Dedifferentiated amniotic fluid mesenchymal stem cell (primary cell): ENCODE measurements at regions not wholly inside any gene's neighbourhood (a gene's known extent, or its start where the extent isn't known, plus 50 kb on each side); places are given as distances from the start of the nearest gene placed in this dataset.
"Not testable (repeated sequence)": the region's sequence is repeated elsewhere in the genome, so short reads cannot be mapped to it uniquely, and the experiment has no call there.

Experiments
- DNase-seq: peaks from one replicate; pipeline ENCODE4 v3.0.0-alpha.2; 2016; ENCODE audit errors: extremely low spot score

DNA sequence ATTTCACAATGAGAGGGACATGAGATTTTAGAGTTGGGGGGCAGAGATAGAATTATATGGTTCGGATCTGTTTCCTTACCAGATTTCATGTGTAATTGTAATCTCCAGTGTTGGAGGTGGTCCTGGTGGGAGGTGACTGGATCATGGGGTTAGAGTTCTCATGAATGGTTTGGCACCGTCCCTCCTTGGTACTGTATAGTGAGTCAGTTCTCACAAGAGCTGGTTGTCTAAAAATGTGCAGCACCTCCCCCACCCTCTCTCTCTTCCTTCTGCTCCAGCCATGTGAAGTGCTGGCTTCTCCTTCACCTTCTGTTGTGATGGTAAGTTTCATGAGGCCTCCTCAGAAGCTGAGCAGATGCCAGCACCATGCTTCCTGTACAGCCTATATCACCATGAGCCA, 138.1 kb downstream of the SCG2 start:
- no peak for DNase-seq

DNA sequence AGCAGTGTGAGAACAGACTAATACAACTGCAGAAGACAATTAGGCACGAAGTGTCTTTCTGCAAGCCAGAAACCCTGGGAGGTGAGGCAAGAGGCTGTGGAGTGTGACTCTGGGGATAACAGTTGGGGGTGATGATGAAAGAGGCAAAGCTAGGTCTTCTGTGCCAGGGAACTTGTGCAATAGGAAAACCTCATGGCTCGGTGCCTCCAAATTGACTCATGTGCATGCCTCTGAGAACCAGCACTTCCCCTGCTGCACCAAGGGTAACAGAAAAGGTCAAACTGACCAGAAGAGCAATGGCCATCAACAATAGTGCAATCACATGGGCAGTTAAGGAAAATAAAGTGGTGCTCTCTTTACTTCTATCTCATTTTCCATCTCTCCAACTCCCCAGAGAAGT, 136.4 kb downstream of the SCG2 start:
- DNase-seq: peak; percentile 91

DNA sequence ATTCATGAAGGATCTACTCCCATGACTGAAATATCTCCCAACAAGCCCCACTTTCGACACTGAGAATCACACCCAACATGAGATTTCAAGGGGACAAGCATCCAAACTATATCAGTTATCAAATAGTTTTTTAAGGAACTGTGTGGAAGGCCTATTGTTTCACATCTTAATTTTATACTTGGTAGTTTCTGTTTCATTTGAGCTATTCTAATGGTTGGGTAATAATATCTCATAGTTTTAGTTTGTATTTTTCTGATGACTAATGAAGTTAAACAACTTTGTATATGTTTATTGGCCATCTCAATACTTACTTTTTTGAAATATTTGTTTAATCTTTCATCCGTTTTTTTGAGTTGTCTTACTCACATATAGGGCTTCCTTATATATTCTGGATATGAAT, 135.0 kb downstream of the SCG2 start:
- no peak for DNase-seq

DNA sequence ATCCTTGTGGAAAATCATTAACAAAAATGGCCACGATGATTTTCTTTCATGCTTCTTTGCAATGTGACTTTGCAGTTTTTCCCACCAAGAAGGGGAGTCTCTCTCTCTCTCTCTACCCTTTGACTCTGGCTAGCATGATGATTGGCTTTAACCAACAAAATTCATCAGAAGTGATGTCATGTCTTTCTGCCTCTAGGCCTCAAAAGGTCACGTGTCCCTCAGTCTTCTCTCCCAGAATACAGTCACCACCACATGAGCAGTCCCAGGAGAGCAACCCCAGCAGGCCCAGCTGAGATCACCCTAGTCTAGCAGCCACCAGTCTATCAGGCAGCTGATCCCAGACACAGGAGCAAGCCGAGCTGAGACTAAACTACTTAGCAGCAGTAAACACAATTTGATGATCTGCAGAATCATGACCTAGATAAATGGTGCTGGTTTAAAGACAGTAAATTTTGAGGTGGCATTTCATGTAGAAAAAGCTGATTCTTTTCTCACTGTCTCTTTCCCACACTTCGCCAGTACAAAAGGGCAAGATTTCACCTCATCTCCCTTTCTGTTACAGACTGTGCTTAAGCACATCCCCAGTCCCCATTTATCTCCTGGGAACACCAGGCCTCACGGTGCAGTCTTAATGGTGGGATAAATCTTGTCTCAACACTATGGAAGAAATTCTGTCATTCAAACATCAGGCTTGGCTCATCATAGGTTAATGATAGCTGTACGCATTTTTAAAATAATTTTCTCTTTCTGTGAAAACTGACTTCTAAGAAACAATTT, 132.7 kb downstream of the SCG2 start:
- peak; percentile 31 for DNase-seq

DNA sequence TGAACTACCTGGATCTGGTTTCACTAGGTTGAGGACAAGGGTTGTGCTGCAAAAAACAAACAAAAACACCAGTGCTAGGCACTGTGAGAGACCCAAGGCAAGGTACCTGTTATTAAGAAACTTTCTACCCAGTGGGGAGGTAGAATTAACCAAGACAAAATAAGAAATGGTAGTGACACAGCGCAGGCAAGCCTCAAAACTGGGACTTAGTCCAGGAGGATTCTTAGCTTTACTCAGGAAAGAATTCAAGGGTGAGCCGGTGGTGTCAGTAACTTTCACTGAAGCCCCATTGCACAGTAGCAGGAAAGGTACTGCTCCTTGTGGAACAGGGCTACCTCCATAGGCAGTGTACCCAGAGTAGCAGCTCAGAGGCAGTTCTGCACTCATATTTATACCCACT, 131.6 kb downstream of the SCG2 start:
- DNase-seq: no peak

DNA sequence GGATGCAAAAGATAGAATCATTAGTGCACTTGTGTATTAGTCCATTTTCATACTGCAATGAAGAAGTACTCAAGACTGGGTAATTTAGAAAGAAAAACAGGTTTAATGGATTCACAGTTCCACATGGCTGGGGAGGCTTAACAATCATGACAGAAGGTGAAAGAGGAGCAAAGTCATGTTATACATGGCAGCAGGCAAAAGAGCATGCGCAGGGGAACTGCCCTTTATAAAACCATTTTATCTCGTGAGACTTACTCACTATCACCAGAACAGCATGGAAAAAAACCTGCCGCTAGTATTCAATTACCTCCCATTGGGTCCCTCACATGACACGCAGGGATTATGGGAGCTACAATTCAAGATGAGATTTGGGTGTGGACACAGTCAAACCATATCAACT, 129.4 kb downstream of the SCG2 start:
- DNase-seq: no peak

DNA sequence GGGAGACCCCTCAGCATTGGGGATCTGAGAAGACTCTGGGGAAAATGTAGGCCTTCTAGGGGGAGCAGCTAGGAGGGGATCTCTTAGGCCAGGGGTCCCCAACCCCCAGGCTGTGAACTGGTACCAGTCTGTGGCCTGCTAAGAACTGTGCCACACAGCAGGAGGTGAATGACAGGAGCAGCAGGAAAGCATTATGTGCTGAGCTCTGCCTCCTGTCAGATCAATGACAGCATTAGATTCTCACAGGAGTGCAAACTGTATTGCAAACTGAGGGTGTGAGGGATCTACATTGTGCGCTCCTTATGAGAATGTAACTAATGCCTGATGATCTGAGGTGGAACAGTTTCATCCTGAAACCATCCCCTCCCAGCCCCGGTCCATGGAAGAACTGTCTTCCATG, 127.3 kb downstream of the SCG2 start:
- no peak for DNase-seq

DNA sequence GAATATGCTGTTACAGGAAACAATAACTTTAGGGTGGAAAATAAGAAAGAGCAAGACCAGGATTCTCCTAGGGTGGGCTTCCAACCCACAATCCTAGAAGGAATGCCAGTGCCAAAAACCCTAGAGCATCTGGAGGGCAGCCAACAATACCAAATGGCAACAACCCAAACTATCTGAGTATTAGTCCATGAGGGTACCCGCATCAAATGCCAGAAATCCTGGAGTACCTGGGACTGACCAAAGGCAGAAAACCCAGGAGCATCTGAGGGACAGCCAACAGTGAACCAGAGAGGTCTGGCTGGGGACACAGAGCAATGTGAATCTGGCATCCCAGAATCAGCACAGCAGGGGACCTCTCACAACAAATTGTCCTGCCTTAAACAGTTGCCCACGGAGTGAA, 126.3 kb downstream of the SCG2 start:
- DNase-seq: no peak

DNA sequence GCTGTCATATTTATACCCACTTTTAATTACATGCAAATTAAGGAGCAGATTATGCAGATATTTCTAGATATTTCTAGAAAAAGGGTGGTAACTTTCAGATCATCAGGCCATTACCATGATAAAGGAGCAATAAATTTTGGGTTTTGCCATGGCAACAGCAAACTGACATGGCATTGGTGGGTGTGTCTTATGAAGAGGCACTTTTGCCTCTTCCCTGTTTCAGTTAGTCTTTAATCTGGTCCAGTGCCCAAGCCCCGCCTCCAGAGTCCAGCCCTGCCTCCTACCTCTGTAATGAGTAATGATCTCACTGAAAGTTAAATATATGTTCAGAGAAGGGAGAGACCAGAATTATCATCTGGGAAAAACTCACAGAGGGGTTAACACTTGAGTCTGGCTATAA, 124.8 kb downstream of the SCG2 start:
- DNase-seq: no peak

DNA sequence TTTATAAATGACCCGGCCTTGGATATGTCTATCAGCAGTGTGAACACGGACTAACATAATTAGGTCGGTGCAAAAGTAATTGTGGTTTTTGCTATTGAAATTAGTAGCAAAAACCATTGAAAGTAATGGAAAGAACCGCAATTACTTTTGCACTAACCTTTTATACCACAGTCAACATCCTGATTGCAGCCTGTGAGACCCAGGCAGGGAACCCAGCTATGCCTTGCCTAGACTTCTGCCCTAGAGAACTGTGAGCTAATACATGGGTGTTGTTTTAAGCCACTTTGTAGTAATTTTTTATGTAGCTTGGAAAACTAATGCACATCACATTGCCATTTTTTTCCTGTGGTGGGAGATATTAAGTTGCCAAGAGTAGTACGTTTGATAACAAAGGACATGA, 120.7 kb downstream of the SCG2 start:
- no peak for DNase-seq

DNA sequence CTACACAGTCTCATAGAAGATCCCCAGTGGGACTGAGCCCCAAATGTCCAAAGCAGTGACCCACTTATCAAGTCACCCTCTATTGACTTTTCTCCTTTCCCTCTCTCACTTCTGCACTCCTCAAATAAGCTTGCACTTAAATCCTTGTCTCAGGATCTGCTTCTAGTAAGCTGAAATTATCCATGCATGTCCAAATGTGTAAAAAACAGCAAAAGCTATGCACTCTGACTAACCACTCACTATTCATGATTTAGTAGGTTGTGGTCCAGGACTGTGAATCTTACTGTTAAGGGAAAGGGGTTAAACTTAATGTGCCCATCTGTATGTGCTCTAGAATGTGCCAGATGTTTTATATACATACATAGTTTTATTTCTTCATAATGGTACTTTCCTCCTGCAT, 115.4 kb downstream of the SCG2 start:
- no peak for DNase-seq

DNA sequence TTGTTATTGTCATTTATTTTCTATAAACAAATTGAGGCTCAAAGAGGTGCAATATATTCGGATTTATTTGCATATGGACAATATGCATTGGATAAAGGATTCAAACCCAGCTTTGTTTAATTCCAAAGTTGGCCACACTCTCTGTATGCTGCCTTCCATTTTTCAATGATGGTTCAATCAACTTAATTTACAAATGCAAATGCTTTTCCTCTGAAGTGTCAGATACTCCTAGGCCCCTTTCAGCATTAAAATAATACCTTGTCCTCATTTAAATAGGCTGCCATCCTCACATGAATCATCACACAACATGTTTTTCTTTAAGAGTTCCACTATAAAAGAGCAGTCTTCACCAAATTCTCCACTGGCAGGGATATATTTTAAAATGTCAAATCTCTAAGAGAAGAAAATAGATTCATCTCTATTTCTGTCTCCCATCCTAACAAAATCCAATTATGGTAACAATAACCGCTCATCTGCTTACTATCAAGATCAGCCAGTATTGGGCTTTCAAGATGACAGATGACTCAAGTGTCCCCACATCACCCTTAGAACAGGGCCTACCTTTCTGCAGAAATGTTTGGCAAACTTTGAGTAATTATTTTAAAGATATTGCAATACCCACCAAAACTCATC, 114.8 kb downstream of the SCG2 start:
- no peak for DNase-seq

DNA sequence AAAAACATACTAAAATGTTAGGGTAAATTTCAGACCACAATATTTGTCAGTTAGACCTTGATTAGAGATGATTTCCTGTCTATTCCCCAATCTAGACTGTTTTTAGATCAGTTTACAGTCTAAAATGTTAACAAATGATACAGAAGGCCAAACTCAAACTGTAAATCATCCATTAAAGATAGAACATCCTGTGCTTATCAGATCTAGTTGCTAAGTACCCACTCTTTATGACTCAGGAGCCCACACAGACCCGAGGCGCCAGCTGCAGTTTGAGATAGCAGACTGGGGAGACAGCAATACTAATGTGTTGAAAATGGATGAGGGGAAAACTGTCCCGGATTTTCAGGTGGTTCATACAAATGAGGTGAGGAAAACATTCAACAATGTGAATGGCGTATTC, 113.3 kb downstream of the SCG2 start:
- DNase-seq: no peak

DNA sequence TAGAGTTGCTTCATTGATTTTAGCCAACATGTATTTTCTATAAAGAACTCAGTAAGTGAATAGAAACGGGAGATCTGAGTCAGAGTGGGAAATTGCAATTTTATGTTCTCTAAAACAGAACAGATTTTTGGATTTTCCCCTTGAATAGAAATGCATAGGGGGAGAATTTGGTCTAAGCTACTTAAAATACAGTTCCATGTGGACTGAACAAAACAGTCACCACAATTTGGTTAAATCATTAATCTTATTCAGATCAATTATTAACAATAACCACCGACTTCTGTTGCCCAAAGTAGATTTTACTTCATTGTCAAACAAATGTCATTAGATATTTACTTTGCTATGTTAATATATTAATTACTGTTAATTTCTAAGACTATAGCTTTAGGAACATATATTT, 107.7 kb downstream of the SCG2 start:
- DNase-seq: no peak

DNA sequence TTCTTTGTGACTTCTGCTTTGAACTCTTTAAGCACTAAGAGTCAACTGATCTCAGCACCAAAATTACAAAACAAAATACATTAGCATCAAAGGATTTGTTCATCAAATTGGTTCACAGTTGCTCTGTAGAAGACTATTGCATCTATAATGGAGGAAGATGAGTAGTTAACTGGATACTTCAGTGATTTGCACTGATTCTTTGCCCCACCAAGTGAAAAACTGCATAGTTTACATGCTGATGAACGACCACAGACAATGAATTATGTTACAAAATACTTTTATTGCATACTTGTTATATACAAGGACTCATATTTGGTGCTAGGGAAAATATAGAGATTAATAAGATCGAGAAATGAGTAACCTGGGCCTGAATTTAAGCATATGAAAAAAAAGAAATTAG, 107.2 kb downstream of the SCG2 start:
- no peak for DNase-seq

DNA sequence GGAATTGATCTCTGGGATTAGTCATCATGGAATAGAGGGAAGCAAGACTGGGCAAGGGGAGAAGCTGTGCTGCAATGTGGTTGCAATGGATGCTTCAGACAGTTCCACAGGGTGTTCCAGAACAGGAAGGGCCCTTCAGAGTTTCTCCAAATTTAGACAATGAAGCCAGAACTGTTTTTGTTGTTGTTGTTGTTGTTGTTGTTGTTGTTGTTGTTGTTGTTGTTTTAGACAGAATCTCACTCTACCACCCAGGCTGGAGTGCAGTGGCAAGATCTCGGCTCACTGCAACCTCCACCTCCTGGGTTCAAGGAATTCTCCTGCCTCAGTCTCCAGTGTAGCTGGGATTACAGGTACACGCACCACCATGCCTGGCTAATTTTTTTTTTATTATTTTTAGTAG, 105.3 kb downstream of the SCG2 start:
- not testable (repeated sequence) for DNase-seq

DNA sequence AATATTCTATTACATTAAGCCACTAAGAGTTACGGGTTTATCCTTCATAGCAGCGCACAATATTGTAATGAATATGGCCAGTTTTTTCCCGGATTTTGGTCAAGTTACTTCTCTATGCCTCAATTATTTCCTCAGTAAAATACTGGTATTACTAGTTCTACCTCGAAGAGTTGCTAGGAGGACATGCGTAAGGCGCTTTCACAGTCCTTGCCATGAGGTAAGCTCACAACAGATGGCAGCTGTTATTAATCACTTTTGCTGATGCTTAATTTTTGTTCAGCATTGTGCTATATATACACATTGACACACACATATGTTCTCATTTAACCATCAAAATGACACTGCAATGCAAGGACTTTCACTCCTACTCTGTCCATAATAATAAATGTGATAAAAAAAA, 101.5 kb downstream of the SCG2 start:
- no peak for DNase-seq

DNA sequence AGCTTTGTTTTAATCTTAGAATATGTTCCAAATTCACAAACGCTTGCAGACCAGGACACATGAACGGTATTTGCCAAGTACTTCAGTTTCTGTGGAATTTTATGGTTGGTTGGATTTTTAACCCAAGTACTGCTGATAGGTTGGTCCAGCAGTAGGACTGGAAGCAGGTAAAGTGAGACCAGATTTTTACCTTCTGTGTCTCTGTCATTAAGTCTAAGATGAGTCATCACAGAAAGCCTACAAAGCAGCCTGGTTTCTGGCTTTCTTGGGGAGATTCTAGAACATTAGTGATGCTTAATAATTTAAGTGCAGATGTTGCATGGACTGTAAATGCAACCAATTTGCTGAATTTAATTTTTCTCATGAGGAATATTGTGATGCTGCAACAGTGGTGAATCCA, 100.5 kb downstream of the SCG2 start:
- DNase-seq: no peak

DNA sequence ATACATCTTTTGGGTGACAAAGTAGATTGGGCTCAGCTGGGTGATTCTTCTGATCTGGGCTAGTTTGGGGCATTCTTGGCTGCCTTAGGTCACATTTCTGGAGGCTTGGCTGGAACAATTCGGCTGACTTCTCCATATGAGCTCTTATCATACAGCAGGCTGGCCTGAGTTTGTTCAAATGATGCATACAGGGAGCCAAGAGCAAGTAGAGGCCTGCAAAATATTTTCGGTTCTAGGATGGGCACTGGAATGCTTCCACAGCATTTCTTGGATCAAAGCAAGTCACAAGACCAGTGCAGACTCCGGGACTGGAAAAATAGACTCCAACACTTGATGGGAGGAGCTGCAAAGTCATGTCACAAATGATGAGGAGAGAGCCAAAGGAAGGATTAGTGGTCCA, 98.4 kb downstream of the SCG2 start:
- no peak for DNase-seq

DNA sequence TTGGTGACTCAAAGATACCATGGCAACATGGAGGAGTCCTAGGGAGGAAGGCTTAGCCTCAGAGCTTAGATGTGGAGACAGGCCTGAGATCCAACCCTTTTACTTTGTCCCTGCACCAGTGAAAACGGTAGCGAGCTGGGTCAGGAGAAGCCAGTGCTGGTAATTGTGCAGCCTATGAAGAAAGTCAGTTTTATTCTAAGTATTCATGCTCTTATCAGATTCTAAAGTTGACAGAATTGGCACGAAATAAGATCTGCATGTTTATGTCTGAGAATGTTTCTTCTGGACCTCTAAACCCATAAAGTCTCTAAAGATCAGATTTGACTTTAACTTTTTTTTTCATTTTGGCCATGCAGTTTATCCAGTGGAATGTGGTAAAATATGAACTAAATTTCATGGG, 93.8 kb downstream of the SCG2 start:
- peak; percentile 55 for DNase-seq

DNA sequence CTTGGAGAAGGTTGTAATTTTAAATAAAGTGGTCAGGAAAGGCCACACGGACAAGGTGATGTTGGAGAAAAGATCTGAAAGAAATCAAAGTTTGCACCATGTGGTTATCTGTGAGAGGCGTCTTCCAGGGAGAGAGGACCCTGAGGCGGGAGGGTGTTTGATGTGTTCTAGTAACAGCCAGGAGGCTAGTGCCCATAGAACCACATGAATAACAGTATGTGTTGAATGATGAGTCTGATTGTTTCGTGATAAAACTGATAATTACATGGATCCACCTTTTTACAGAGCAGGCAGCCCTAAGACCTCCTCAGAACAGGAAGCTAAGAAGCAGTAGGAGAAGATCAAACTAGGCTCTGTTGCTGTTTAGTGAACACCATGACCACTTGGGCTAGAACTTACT, 91.4 kb downstream of the SCG2 start:
- no peak for DNase-seq

DNA sequence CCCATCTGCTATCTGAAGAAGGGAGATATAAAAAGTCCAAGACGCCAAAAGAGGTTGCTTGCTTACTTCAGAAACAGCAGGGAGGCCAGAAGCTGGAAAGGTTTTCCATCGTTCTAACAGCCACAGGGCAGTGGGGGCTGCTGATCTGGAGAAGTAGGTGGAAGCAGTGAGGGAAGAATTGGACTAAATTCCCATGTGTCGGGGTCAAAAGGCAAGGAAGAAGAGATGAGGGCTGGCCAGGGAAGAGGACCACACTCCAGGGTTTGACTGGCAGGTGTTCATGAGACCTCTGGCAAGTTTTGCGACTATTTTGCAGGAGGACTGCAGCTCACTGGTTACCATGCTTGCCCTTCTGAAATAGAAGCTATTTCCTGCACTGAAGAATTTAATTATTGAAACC, 91.0 kb downstream of the SCG2 start:
- DNase-seq: no peak

DNA sequence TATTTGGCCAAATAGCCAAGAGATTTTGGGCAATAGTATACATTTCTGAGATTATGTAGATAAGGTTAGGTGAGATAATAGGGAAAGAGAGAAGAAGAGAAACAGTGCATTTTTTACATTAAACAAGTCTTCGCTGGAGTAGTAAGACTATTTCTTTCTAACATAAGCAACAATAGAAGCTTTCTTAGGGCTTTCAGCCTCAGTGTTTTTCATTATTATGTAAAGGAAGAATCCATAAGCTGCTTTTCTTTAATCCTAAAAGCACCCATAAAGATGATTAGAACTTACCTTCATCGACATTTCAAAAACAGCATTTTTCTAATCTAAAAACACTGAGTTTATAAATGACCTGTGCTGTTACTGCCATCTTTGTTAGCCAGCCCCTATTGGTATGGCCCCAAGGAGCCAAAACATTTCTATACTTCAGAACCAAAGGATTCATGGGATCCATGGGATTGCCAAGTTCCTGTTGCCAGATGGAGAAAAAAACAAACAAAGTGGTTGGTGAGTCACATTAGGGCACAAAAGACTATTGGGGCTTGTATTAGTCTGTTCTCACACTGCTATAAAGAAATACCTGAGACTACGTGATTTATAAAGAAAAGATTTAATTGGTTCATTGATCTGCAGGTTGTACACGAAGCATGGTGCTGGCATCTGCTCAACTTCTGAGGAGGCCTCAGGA, 88.2 kb downstream of the SCG2 start:
- DNase-seq: no peak
